Neural cell (in vitro differentiated cells): ENCODE measurements at regions not wholly inside any gene's neighbourhood (a gene's known extent, or its start where the extent isn't known, plus 50 kb on each side); places are given as distances from the start of the nearest gene placed in this dataset.

Experiments used
- H2AFZ ChIP-seq: fragments of 200-600, 300-800 bp; sonication (generic), shearing (Covaris generic); 2 replicates; pipeline ENCODE4 v1.6.0; 2014; ENCODE audit warnings: low read depth, mild to moderate bottlenecking, antibody characterized with exemption, low read length, moderate library complexity
- H3F3A ChIP-seq: fragments of 200-600 bp; shearing (Covaris generic); 2 replicates; pipeline ENCODE4 v1.6.1; 2016; ENCODE audit warnings: mild to moderate bottlenecking, moderate library complexity, mixed read lengths, antibody characterized with exemption, low read length; ENCODE audit not compliant: insufficient read depth, poor library complexity, severe bottlenecking
- H3K27ac ChIP-seq: fragments of 200-600, 300-800 bp; sonication (generic), shearing (Covaris generic); 2 replicates; pipeline ENCODE4 v1.5.1; 2014; ENCODE audit warnings: mild to moderate bottlenecking, low read length, moderate library complexity
- H3K27me3 ChIP-seq: fragments of 300-800, 200-600 bp; sonication (generic), shearing (Covaris generic); 2 replicates; pipeline ENCODE4 v1.6.0; 2014; ENCODE audit warnings: mild to moderate bottlenecking, low read depth, low read length, moderate library complexity; ENCODE audit not compliant: insufficient read depth
- H3K36me3 ChIP-seq: fragments of 300-800, 200-600 bp; sonication (generic), shearing (Covaris generic); 2 replicates; pipeline ENCODE4 v1.5.1; 2014; ENCODE audit warnings: mild to moderate bottlenecking, antibody characterized with exemption, low read length, moderate library complexity; ENCODE audit not compliant: insufficient read depth
- H3K4me2 ChIP-seq: fragments of 300-800, 200-600 bp; sonication (generic), shearing (Covaris generic); 2 replicates; pipeline ENCODE4 v1.6.0; 2014; ENCODE audit warnings: mild to moderate bottlenecking, low read length
- H3K4me3 ChIP-seq: fragments of 300-800, 200-600 bp; sonication (generic), shearing (Covaris generic); 2 replicates; pipeline ENCODE4 v1.5.1; 2014; ENCODE audit warnings: mild to moderate bottlenecking, low read length, moderate library complexity
- H3K79me2 ChIP-seq: fragments of 200-600 bp; shearing (Covaris generic); replicated peaks from 2 replicates; pipeline ENCODE4 v1.6.0; 2014; ENCODE audit warnings: mild to moderate bottlenecking, low read length, moderate library complexity; ENCODE audit not compliant: insufficient read depth
- H3K9ac ChIP-seq: fragments of 300-800, 200-600 bp; sonication (generic), shearing (Covaris generic); 2 replicates; pipeline ENCODE4 v1.6.1; 2016; ENCODE audit warnings: mild to moderate bottlenecking, low read length, mixed read lengths
- H3K9me2 ChIP-seq: fragments of 200-600 bp; shearing (Covaris generic); 2 replicates; pipeline ENCODE4 v1.6.1; 2016; ENCODE audit warnings: mild to moderate bottlenecking, low read length, mixed read lengths; ENCODE audit not compliant: insufficient read depth
- H3K9me3 ChIP-seq: fragments of 200-600, 300-800 bp; sonication (generic), shearing (Covaris generic); 2 replicates; pipeline ENCODE4 v1.6.1; 2016; ENCODE audit warnings: mild to moderate bottlenecking, mixed run types, low read length, moderate library complexity, mixed read lengths
- H4K20me1 ChIP-seq: fragments of 200-600 bp; shearing (Covaris generic); 2 replicates; pipeline ENCODE4 v1.6.1; 2016; ENCODE audit warnings: mild to moderate bottlenecking, mixed run types; ENCODE audit not compliant: insufficient read depth
- EP300 ChIP-seq: fragments of 450-650 bp; conservative IDR thresholded peaks from 2 replicates; pipeline ENCODE4 v1.6.1; 2014; ENCODE audit warnings: antibody characterized with exemption, mild to moderate bottlenecking, moderate library complexity; ENCODE audit not compliant: poor library complexity, severe bottlenecking
- EZH2 ChIP-seq: fragments of 200-600, 300-800 bp; shearing (Covaris generic), sonication (generic); IDR thresholded peaks from 2 replicates; pipeline ENCODE4 v1.6.1; 2014; ENCODE audit warnings: antibody characterized with exemption, low read length, borderline replicate concordance, mild to moderate bottlenecking; ENCODE audit not compliant: insufficient read depth, poor library complexity, severe bottlenecking
- MXI1 ChIP-seq: fragments of 450-650 bp; conservative IDR thresholded peaks from 2 replicates; pipeline ENCODE4 v1.6.1; 2014; ENCODE audit warnings: antibody characterized with exemption, mild to moderate bottlenecking; ENCODE audit not compliant: poor library complexity, severe bottlenecking
- POLR2AphosphoS5 ChIP-seq: IDR thresholded peaks from 2 replicates; pipeline ENCODE4 v1.6.1; 2012
- TAF1 ChIP-seq: IDR thresholded peaks from 2 replicates; pipeline ENCODE4 v1.6.1; 2012; ENCODE audit warnings: low read depth
- TF ChIP-seq, protein P1 (sequence below): fragments of 450-650 bp; IDR thresholded peaks from 2 replicates; pipeline ENCODE4 v1.5.1; 2014; ENCODE audit warnings: antibody characterized with exemption, mild to moderate bottlenecking, moderate library complexity; ENCODE audit not compliant: poor library complexity, severe bottlenecking
- TF ChIP-seq, protein P2 (sequence below): IDR thresholded peaks from 2 replicates; pipeline ENCODE4 v1.6.1; 2012; ENCODE audit warnings: borderline replicate concordance

DNA sequence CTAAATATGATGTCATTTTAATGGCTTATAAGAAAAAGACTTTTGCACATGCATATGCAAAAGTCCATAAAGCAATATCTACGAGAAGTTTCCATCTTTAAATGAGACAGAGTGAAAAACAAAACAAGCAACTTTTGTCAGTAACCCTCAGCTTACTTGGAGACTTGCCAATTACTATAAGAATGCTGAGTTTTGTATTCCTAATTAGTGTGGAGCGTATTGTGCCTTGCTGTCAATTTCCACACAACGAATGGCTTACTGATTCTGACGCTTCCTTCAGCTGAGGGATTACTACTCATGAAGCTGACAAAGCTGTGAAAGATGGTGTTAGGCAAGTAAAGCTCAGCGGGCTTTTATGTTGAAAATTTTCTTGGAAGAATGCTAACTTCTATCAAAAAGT lies 440.4 kb upstream of the ADAMTS5 start:
- no peaks in the 10 kb centered on the region for H3K36me3 ChIP-seq
- H3K79me2 ChIP-seq: no peaks in the 10 kb centered on the region
- H3K9me3 ChIP-seq: no peaks in the 10 kb centered on the region
- no peak overlapping the region for H2AFZ ChIP-seq
- H3K9me2 ChIP-seq: no peaks in the 10 kb centered on the region
- H4K20me1 ChIP-seq: no peaks in the 10 kb centered on the region
- H3K27ac ChIP-seq: no peak overlapping the region
- no peak for TF ChIP-seq EZH2
- TF ChIP-seq TAF1: no peak
- peak; percentile 11 for TF ChIP-seq EP300
- TF ChIP-seq POLR2AphosphoS5: no peak
- TF ChIP-seq, protein P1, sequence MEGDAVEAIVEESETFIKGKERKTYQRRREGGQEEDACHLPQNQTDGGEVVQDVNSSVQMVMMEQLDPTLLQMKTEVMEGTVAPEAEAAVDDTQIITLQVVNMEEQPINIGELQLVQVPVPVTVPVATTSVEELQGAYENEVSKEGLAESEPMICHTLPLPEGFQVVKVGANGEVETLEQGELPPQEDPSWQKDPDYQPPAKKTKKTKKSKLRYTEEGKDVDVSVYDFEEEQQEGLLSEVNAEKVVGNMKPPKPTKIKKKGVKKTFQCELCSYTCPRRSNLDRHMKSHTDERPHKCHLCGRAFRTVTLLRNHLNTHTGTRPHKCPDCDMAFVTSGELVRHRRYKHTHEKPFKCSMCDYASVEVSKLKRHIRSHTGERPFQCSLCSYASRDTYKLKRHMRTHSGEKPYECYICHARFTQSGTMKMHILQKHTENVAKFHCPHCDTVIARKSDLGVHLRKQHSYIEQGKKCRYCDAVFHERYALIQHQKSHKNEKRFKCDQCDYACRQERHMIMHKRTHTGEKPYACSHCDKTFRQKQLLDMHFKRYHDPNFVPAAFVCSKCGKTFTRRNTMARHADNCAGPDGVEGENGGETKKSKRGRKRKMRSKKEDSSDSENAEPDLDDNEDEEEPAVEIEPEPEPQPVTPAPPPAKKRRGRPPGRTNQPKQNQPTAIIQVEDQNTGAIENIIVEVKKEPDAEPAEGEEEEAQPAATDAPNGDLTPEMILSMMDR: no peak
- TF ChIP-seq MXI1: no peak
- TF ChIP-seq, protein P2, sequence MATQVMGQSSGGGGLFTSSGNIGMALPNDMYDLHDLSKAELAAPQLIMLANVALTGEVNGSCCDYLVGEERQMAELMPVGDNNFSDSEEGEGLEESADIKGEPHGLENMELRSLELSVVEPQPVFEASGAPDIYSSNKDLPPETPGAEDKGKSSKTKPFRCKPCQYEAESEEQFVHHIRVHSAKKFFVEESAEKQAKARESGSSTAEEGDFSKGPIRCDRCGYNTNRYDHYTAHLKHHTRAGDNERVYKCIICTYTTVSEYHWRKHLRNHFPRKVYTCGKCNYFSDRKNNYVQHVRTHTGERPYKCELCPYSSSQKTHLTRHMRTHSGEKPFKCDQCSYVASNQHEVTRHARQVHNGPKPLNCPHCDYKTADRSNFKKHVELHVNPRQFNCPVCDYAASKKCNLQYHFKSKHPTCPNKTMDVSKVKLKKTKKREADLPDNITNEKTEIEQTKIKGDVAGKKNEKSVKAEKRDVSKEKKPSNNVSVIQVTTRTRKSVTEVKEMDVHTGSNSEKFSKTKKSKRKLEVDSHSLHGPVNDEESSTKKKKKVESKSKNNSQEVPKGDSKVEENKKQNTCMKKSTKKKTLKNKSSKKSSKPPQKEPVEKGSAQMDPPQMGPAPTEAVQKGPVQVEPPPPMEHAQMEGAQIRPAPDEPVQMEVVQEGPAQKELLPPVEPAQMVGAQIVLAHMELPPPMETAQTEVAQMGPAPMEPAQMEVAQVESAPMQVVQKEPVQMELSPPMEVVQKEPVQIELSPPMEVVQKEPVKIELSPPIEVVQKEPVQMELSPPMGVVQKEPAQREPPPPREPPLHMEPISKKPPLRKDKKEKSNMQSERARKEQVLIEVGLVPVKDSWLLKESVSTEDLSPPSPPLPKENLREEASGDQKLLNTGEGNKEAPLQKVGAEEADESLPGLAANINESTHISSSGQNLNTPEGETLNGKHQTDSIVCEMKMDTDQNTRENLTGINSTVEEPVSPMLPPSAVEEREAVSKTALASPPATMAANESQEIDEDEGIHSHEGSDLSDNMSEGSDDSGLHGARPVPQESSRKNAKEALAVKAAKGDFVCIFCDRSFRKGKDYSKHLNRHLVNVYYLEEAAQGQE: no peak
- H3K27me3 ChIP-seq: no peaks in the 10 kb centered on the region
- H3K4me3 ChIP-seq: no peak overlapping the region
- H3K4me2 ChIP-seq: no peak overlapping the region
- H3K9ac ChIP-seq: no peak overlapping the region
- H3F3A ChIP-seq: no peaks in the 10 kb centered on the region

DNA sequence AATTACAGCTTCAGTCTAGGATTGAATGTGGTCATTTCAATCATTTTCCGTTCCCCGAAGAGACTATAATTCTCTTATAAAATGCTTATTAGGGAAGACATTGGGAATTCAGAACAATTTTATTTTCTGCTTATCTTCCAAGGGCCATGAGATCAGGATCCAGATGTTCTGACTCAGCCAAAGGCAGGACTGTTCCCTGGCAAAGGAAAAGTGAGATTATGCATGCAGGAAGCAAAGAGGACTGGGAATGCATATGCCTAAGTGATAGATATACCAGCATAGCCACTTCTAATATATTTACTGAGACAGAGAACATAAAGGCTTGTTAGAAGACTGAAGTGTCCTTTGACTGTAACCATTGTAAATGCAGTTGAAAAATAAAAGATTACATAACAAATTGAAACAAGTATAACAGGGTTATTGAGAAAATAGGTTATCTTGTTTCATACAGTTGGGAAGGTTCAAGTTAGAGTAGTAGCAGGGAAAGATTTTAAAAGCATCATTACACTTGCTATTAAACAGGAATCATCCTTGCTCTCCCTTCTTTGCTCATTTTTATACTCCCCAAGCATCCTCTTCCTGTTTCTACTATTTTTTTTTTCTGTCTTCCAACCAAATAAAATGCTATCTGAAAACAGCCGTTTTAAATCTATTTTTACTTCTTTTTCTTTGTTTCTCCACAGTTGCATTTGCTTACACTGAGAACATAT lies 439.6 kb upstream of the ADAMTS5 start:
- H3K9me3 ChIP-seq: no peaks in the 10 kb centered on the region
- no peaks in the 10 kb centered on the region for H4K20me1 ChIP-seq
- no peak overlapping the region for H3K4me3 ChIP-seq
- TF ChIP-seq, protein P2: no peak
- TF ChIP-seq, protein P1: no peak
- no peaks in the 10 kb centered on the region for H3F3A ChIP-seq
- H3K79me2 ChIP-seq: no peaks in the 10 kb centered on the region
- no peak overlapping the region for H2AFZ ChIP-seq
- H3K9me2 ChIP-seq: no peaks in the 10 kb centered on the region
- no peaks in the 10 kb centered on the region for H3K36me3 ChIP-seq
- no peak overlapping the region for H3K9ac ChIP-seq
- no peak overlapping the region for H3K4me2 ChIP-seq
- no peak overlapping the region for H3K27ac ChIP-seq
- H3K27me3 ChIP-seq: no peaks in the 10 kb centered on the region
